ENCODE measurements at regions not wholly inside any gene's neighbourhood (a gene's known extent, or its start where the extent isn't known, plus 50 kb on each side); places are given as distances from the start of the nearest gene placed in this dataset.

DNA sequence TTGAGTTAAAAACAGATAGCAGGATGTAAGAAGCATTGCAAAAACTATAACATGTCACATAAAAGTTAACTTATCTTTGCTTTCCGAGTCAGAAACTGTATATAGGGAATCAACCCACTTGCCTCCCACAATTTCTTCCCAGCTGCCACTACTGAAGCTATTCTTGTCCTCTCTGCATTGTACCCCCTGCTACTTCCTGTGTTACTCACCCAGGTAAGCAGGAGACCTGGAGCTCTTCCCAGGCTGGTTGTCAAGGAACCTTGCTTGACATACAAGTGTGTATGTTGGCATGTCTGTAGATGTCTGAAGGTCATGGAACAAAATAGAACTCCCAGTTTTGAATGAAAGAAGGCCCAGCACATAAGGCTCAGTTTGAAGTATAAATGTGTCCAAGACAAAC, 74.3 kb upstream of the LRRC4C start:
- H3K4me3 ChIP-seq (replicated peaks in 1 of 3; ENCODE audit: insufficient read depth in 1 of 3, low read depth in 2 of 3, low read length in 3 of 3) = no peak overlapping the region
- H3K9ac ChIP-seq (ENCODE audit: insufficient read depth, low read depth, low read length) = no peak overlapping the region
- ATAC-seq (no peak), DNase-seq (ENCODE audit: low spot score) (no peak), FAIRE-seq (no peak)
- peaks cover 78% of the 10 kb centered on the region for H3K9me3 ChIP-seq (ENCODE audit: low read length)
- no TSS peak for BruUV-seq (replicated peaks)
- H2AFZ ChIP-seq (ENCODE audit: low read length) = no peak overlapping the region
- POLR2A ChIA-PET = no interaction called here
- H3K4me2 ChIP-seq (ENCODE audit: low read depth, low read length) = no peak overlapping the region
- no peaks in the 10 kb centered on the region for H3K4me1 ChIP-seq (ENCODE audit: insufficient read depth, low read length)
- H3K36me3 ChIP-seq (replicated peaks in 1 of 2; ENCODE audit: control insufficient read depth in 1 of 2, insufficient read depth in 2 of 2, low read length in 2 of 2) = no peaks in the 10 kb centered on the region
- intact Hi-C loops (cut with micrococcal nuclease; ENCODE audit: unreplicated experiment) (no loop called here), in situ Hi-C loops (cut with HindIII; ENCODE audit: extremely low pct_ligation_motif_present, low pct_unique_long_range_greater_than_20kb) (no loop called here)
- H3K79me2 ChIP-seq (ENCODE audit: insufficient read depth, low read length) = no peaks in the 10 kb centered on the region
- CTCF ChIA-PET (ENCODE audit: low intra/inter-chr PET ratio, low total read pairs) = no interaction called here
- no peaks in the 10 kb centered on the region for H4K20me1 ChIP-seq (ENCODE audit: insufficient read depth, low read length)
- WGBS (ENCODE audit: low lambda C conversion rate) = 0% methylated on average over 1 of the region's 1 CpG
- no peak overlapping the region for H3K27ac ChIP-seq (ENCODE audit: extremely low read length, insufficient read depth, low read length)
- H3K27me3 ChIP-seq (ENCODE audit: control insufficient read depth in 1 of 2, insufficient read depth in 2 of 2, low read length in 2 of 2) = no peaks in the 10 kb centered on the region
- TF ChIP-seq ZMYM4 (CRISPR knock-in tag; IDR thresholded peaks at IDR 0.05) = no peak
- TF ChIP-seq, protein P1, sequence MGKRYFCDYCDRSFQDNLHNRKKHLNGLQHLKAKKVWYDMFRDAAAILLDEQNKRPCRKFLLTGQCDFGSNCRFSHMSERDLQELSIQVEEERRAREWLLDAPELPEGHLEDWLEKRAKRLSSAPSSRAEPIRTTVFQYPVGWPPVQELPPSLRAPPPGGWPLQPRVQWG (CRISPR knock-in tag; IDR thresholded peaks at IDR 0.05; ENCODE audit: borderline replicate concordance, low read depth) = no peak
- no peak for TF ChIP-seq ELF1 (CRISPR knock-in tag; IDR thresholded peaks at IDR 0.05)
- no peak for TF ChIP-seq SP2 (CRISPR knock-in tag; IDR thresholded peaks at IDR 0.05)
- TF ChIP-seq ZNF547 (CRISPR knock-in tag; IDR thresholded peaks at IDR 0.05) = no peak
- TF ChIP-seq, protein P2, sequence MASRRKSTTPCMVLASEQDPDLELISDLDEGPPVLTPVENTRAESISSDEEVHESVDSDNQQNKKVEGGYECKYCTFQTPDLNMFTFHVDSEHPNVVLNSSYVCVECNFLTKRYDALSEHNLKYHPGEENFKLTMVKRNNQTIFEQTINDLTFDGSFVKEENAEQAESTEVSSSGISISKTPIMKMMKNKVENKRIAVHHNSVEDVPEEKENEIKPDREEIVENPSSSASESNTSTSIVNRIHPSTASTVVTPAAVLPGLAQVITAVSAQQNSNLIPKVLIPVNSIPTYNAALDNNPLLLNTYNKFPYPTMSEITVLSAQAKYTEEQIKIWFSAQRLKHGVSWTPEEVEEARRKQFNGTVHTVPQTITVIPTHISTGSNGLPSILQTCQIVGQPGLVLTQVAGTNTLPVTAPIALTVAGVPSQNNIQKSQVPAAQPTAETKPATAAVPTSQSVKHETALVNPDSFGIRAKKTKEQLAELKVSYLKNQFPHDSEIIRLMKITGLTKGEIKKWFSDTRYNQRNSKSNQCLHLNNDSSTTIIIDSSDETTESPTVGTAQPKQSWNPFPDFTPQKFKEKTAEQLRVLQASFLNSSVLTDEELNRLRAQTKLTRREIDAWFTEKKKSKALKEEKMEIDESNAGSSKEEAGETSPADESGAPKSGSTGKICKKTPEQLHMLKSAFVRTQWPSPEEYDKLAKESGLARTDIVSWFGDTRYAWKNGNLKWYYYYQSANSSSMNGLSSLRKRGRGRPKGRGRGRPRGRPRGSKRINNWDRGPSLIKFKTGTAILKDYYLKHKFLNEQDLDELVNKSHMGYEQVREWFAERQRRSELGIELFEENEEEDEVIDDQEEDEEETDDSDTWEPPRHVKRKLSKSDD (CRISPR knock-in tag; IDR thresholded peaks at IDR 0.05; ENCODE audit: low read depth) = no peak
- TF ChIP-seq ZNF75D (CRISPR knock-in tag; IDR thresholded peaks at IDR 0.05; ENCODE audit: borderline replicate concordance) = no peak
- no peak for TF ChIP-seq GTF3A (CRISPR knock-in tag; conservative IDR thresholded peaks at IDR 0.05)
- TF ChIP-seq MIXL1 (CRISPR knock-in tag; IDR thresholded peaks at IDR 0.05) = no peak
- TF ChIP-seq PATZ1 (CRISPR knock-in tag; IDR thresholded peaks at IDR 0.05) = no peak
- no peak for TF ChIP-seq ZNF224 (CRISPR knock-in tag; IDR thresholded peaks at IDR 0.05)
- TF ChIP-seq, protein P3, sequence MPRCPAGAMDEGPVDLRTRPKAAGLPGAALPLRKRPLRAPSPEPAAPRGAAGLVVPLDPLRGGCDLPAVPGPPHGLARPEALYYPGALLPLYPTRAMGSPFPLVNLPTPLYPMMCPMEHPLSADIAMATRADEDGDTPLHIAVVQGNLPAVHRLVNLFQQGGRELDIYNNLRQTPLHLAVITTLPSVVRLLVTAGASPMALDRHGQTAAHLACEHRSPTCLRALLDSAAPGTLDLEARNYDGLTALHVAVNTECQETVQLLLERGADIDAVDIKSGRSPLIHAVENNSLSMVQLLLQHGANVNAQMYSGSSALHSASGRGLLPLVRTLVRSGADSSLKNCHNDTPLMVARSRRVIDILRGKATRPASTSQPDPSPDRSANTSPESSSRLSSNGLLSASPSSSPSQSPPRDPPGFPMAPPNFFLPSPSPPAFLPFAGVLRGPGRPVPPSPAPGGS (CRISPR knock-in tag; IDR thresholded peaks at IDR 0.05) = no peak
- no peak for TF ChIP-seq SP1 (IDR thresholded peaks at IDR 0.05)
- TF ChIP-seq SP1 (CRISPR knock-in tag; IDR thresholded peaks at IDR 0.05) = no peak
- no peak for TF ChIP-seq CSRNP2 (CRISPR knock-in tag; conservative IDR thresholded peaks at IDR 0.05; ENCODE audit: low read depth)
- no peak for TF ChIP-seq RAD51 (IDR thresholded peaks at IDR 0.05; ENCODE audit: borderline replicate concordance)
- TF ChIP-seq ZNF296 (CRISPR knock-in tag; conservative IDR thresholded peaks at IDR 0.05) = no peak
- TF ChIP-seq E2F1 (CRISPR knock-in tag; IDR thresholded peaks at IDR 0.05) = no peak
